PC-9 (cell line): ENCODE measurements at regions not wholly inside any gene's neighbourhood (a gene's known extent, or its start where the extent isn't known, plus 50 kb on each side); places are given as distances from the start of the nearest gene placed in this dataset.

ENCODE experiments used
- BruUV-seq: library from RNA; stranded (reverse); fragments of 400-500 nt; replicated peaks from 2 replicates; lab custom pipeline; 2021; lab: Mats Ljungman, UMichigan
- CTCF ChIA-PET: fragments of 300-600 bp; sonication (Branson Sonifier 250); formaldehyde crosslinking; loops from one replicate; lab custom pipeline; 2022; ENCODE audit warnings: antibody characterized with exemption; lab: Charles Lee
- POLR2A ChIA-PET: fragments of 300-600 bp; sonication (Branson Sonifier 250); formaldehyde crosslinking; loops from one replicate; lab custom pipeline; 2022; ENCODE audit warnings: antibody characterized with exemption; ENCODE audit not compliant: unreplicated experiment; lab: Charles Lee
- DNase-seq, 2 experiments: peaks; one replicate each; pipeline versions ENCODE4 v3.0.0 to v3.0.0-alpha.2; 2015 to 2022; ENCODE audit warnings: mixed read lengths in 1 of 2
- H2AFZ ChIP-seq: fragments of 200-600 bp; sonication (generic); 2 replicates; pipeline ENCODE4 v1.8.1; 2017; ENCODE audit warnings: antibody characterized with exemption
- H3F3A ChIP-seq: fragments of 200-600 bp; sonication (generic); 2 replicates; pipeline ENCODE4 v1.8.1; 2017; ENCODE audit warnings: antibody characterized with exemption, mild to moderate bottlenecking, low read depth; ENCODE audit not compliant: insufficient read depth
- H3K27ac ChIP-seq: fragments of 200-600 bp; sonication (generic); 2 replicates; pipeline ENCODE4 v1.6.1; 2016; ENCODE audit warnings: mixed run types
- H3K27me3 ChIP-seq: fragments of 200-600 bp; sonication (generic); 2 replicates; pipeline ENCODE4 v1.6.1; 2016; ENCODE audit warnings: low read depth, mixed run types; ENCODE audit not compliant: insufficient read depth
- H3K36me3 ChIP-seq: fragments of 200-600 bp; sonication (generic); 2 replicates; pipeline ENCODE4 v1.6.1; 2016; ENCODE audit warnings: low read depth, mixed run types
- H3K4me1 ChIP-seq: fragments of 200-600 bp; sonication (generic); replicated peaks from 2 replicates; pipeline ENCODE4 v1.6.1; 2016; ENCODE audit warnings: mixed run types; ENCODE audit not compliant: insufficient read depth
- H3K4me2 ChIP-seq: fragments of 200-600 bp; sonication (generic); 2 replicates; pipeline ENCODE4 v1.6.1; 2017; ENCODE audit warnings: mixed run types
- H3K4me3 ChIP-seq: fragments of 200-600 bp; sonication (generic); 2 replicates; pipeline ENCODE4 v1.6.1; 2016; ENCODE audit warnings: mixed run types
- H3K79me2 ChIP-seq: fragments of 200-600 bp; sonication (generic); 2 replicates; pipeline ENCODE4 v1.6.1; 2017; ENCODE audit warnings: low read depth, mixed run types
- H3K9me2 ChIP-seq: fragments of 200-600 bp; sonication (generic); 2 replicates; pipeline ENCODE4 v1.8.1; 2017; ENCODE audit warnings: mild to moderate bottlenecking; ENCODE audit not compliant: insufficient read depth
- H3K9me3 ChIP-seq: fragments of 200-600 bp; sonication (generic); 2 replicates; pipeline ENCODE4 v1.8.1; 2016; ENCODE audit warnings: low read depth; ENCODE audit not compliant: insufficient read depth
- H4K20me1 ChIP-seq: fragments of 200-600 bp; sonication (generic); 2 replicates; pipeline ENCODE4 v1.8.1; 2017; ENCODE audit not compliant: insufficient read depth
- CTCF ChIP-seq: fragments of 200-600 bp; sonication (generic); conservative IDR thresholded peaks from 2 replicates; pipeline ENCODE4 v1.6.1; 2017; ENCODE audit warnings: mixed run types, antibody characterized with exemption, mild to moderate bottlenecking, moderate library complexity
- EZH2 ChIP-seq: fragments of 200-600 bp; sonication (generic); IDR thresholded peaks from 2 replicates; pipeline ENCODE4 v1.8.0; 2017; ENCODE audit warnings: antibody characterized with exemption, low read depth
- intact Hi-C: fragments of 100-400 bp; cut with micrococcal nuclease; formaldehyde crosslinking; loops from one replicate; pipeline ENCODE4 v1.10.0; 2022; ENCODE audit not compliant: unreplicated experiment

- no peak for DNase-seq
- Histone ChIP-seq H3K4me2 (no peak overlapping the region), H3K27ac (no peak overlapping the region), H3K4me3 (no peak overlapping the region), H3K36me3 (no peaks in the 10 kb centered on the region), H3K79me2 (no peaks in the 10 kb centered on the region), H4K20me1 (no peaks in the 10 kb centered on the region; the same call in 1 of the 2 replicates), H3K27me3 (no peaks in the 10 kb centered on the region), H3K4me1 (no peaks in the 10 kb centered on the region), H3K9me3 (no peaks in the 10 kb centered on the region), H3F3A (no peaks in the 10 kb centered on the region), H3K9me2 (no peaks in the 10 kb centered on the region), H2AFZ (no peak overlapping the region)
- no TSS peak for BruUV-seq
- ChIA-PET CTCF (interaction anchor here (0.6 kb wide), 1 partner anchor 334 kb away, joined by 3 read pairs; no protein-coding TSS in a partner anchor), POLR2A (no interaction called here)
- TF ChIP-seq EZH2: no peak
- TF ChIP-seq CTCF: no peak
- intact Hi-C loops: no loop called here
Observed at GRCh38 chr11:133693110-133693509, 152.2 kb downstream of the SPATA19 start.

- DNase-seq: no peak
- Histone ChIP-seq H3K27me3 (no peaks in the 10 kb centered on the region), H3K4me1 (no peaks in the 10 kb centered on the region), H3K27ac (no peak overlapping the region), H4K20me1 (no peaks in the 10 kb centered on the region; the same call in 1 of the 2 replicates), H3K4me3 (no peak overlapping the region), H3K79me2 (no peaks in the 10 kb centered on the region), H3K36me3 (no peaks in the 10 kb centered on the region), H3F3A (no peaks in the 10 kb centered on the region), H3K9me2 (no peaks in the 10 kb centered on the region), H3K4me2 (no peak overlapping the region), H3K9me3 (no peaks in the 10 kb centered on the region), H2AFZ (no peak overlapping the region)
- intact Hi-C loops: no loop called here
- POLR2A ChIA-PET: no interaction called here
- BruUV-seq: no TSS peak
- CTCF ChIA-PET: interaction anchor here (0.6 kb wide), 1 partner anchor 335 kb away, joined by 3 read pairs; no protein-coding TSS in a partner anchor
- TF ChIP-seq CTCF (no peak), EZH2 (no peak)
Observed at GRCh38 chr11:133692126-133692934, 153.0 kb downstream of the SPATA19 start.

- Histone ChIP-seq H3K27ac (no peak overlapping the region), H3K27me3 (no peaks in the 10 kb centered on the region), H3K4me2 (no peak overlapping the region), H3K4me3 (no peak overlapping the region), H3K79me2 (no peaks in the 10 kb centered on the region), H3K9me3 (no peaks in the 10 kb centered on the region), H3F3A (no peaks in the 10 kb centered on the region), H3K4me1 (no peaks in the 10 kb centered on the region), H4K20me1 (no peaks in the 10 kb centered on the region), H3K9me2 (no peaks in the 10 kb centered on the region), H3K36me3 (no peaks in the 10 kb centered on the region), H2AFZ (no peak overlapping the region)
- TF ChIP-seq EZH2: no peak
- no peak for TF ChIP-seq CTCF
- BruUV-seq: no TSS peak
- CTCF ChIA-PET: no interaction called here
- DNase-seq: no peak
- POLR2A ChIA-PET: no interaction called here
- intact Hi-C loops: no loop called here
Observed at GRCh38 chr11:133687781-133688180, 155.5 kb upstream of the OPCML start.
